ENCODE measurements at regions not wholly inside any gene's neighbourhood (a gene's known extent, or its start where the extent isn't known, plus 50 kb on each side); places are given as distances from the start of the nearest gene placed in this dataset.
"Not testable (repeated sequence)": the region's sequence is repeated elsewhere in the genome, so short reads cannot be mapped to it uniquely, and the experiment has no call there.

- DNase-seq = no peak
These were observed 150.6 kb upstream of the AFDN start for GRCh38 chr6:167676000-167676665.

- no peak for DNase-seq
These were observed 149.9 kb upstream of the AFDN start for GRCh38 chr6:167676666-167677421.

GRCh38 chr6:167677422-167677789, 149.3 kb upstream of the AFDN start:
- no peak for DNase-seq

- no peak for DNase-seq
These were observed 148.3 kb upstream of the AFDN start for GRCh38 chr6:167678102-167679101.

- DNase-seq = no peak
These were observed 147.5 kb upstream of the AFDN start for GRCh38 chr6:167679122-167679736.

GRCh38 chr6:167679790-167680604, 146.7 kb upstream of the AFDN start:
- no peak for DNase-seq

GRCh38 chr6:167680605-167681149, 146.0 kb upstream of the AFDN start:
- no peak for DNase-seq

GRCh38 chr6:167682125-167682524, 144.6 kb upstream of the AFDN start:
- DNase-seq = no peak

- DNase-seq = no peak
These were observed 144.1 kb upstream of the AFDN start for GRCh38 chr6:167682546-167683027.

GRCh38 chr6:167683028-167683862, 143.5 kb upstream of the AFDN start:
- no peak for DNase-seq

GRCh38 chr6:167684276-167685104, 142.2 kb upstream of the AFDN start:
- no peak for DNase-seq

GRCh38 chr6:167685654-167686053, 141.1 kb upstream of the AFDN start:
- no peak for DNase-seq

- no peak for DNase-seq
These were observed 140.4 kb upstream of the AFDN start for GRCh38 chr6:167686204-167686893.

- DNase-seq = no peak
These were observed 139.5 kb upstream of the AFDN start for GRCh38 chr6:167687116-167687725.

- no peak for DNase-seq
These were observed 138.6 kb upstream of the AFDN start for GRCh38 chr6:167688123-167688522.

- DNase-seq = no peak
These were observed 137.4 kb upstream of the AFDN start for GRCh38 chr6:167689278-167689677.

GRCh38 chr6:167689751-167690150, 137.0 kb upstream of the AFDN start:
- DNase-seq = no peak

- DNase-seq = not testable (repeated sequence)
These were observed 136.4 kb upstream of the AFDN start for GRCh38 chr6:167690167-167690922.
